ENCODE measurements at regions not wholly inside any gene's neighbourhood (a gene's known extent, or its start where the extent isn't known, plus 50 kb on each side); places are given as distances from the start of the nearest gene placed in this dataset.

DNA sequence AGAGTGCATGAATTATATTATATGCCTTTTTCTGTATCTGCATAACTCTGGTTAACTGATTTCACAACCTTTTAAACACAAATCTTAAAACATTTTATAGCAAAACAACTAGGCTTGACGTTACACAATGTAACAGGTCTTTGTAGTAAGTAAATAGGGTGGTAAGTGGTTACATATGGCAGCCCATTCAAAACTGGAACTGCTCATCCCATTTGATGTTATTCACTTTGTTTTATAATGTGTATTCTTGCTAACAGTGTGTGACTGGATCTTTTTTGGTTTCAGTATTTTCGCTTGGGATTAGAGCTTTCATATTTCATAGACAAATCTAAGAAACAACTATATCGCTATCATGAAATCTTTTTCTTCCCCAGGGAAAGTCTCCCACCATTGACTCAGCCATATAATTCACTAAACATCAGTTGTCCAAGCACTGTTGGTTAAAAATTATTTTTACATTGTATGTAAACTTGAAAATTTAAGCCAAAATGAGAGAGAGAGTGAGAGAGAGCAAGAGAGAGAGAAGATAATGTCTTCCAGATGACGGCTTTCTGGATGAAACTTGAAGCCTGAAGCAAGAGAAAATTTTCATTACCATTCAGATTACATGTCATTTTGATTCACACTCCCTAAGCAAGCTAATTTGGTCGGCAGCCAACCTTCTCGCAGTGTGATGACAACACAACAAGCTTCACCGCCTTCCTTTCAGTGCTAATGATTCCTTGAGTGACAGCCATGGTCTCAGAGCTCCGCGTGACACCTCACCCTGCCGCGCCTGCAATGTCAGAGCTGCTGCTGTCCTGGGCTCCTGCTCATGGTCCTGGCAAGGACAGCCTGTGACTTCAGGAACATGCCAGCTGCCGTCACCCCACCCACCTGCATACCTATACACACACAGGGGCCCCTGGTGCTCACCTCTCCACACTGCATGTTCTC lies 946.9 kb upstream of the SOX11 start:
- ChIA-PET POLR2A (no interaction called here), CTCF (no interaction called here)
- H3K27me3 ChIP-seq (ENCODE audit: control insufficient read depth, insufficient read depth, low read length), result no peaks in the 10 kb centered on the region
- TF ChIP-seq, protein P1, sequence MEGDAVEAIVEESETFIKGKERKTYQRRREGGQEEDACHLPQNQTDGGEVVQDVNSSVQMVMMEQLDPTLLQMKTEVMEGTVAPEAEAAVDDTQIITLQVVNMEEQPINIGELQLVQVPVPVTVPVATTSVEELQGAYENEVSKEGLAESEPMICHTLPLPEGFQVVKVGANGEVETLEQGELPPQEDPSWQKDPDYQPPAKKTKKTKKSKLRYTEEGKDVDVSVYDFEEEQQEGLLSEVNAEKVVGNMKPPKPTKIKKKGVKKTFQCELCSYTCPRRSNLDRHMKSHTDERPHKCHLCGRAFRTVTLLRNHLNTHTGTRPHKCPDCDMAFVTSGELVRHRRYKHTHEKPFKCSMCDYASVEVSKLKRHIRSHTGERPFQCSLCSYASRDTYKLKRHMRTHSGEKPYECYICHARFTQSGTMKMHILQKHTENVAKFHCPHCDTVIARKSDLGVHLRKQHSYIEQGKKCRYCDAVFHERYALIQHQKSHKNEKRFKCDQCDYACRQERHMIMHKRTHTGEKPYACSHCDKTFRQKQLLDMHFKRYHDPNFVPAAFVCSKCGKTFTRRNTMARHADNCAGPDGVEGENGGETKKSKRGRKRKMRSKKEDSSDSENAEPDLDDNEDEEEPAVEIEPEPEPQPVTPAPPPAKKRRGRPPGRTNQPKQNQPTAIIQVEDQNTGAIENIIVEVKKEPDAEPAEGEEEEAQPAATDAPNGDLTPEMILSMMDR (IDR thresholded peaks at IDR 0.05; ENCODE audit: insufficient read depth, low read depth, low read length), result no peak
- H3K4me3 ChIP-seq (ENCODE audit: low read depth, low read length), result no peak overlapping the region
- H3K36me3 ChIP-seq (ENCODE audit: control insufficient read depth, insufficient read depth, low read length), result no peaks in the 10 kb centered on the region
- no peak for DNase-seq (ENCODE audit: low read depth)

DNA sequence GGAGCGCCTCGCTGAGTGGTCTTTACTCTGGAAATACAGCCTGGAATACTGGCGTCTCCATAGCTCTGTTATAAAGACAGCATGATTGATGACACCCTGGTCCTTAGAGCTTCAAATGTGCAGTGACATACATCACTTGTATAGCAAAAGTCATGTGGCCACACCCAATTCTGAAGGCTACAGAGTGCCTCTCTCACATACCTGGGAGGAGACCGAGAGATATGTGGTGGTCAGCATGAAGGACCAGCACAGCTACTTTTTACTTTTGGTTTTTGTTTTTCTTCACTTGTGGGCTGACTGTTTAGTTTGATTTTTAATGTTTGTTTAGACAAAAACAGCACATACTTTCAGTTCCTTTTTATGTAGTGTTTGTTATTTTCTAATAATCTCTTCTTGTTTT lies 938.5 kb upstream of the SOX11 start:
- CTCF ChIA-PET, result no interaction called here
- TF ChIP-seq, protein P1 (IDR thresholded peaks at IDR 0.05; ENCODE audit: insufficient read depth, low read depth, low read length), result no peak
- POLR2A ChIA-PET, result no interaction called here
- no peak for DNase-seq (ENCODE audit: low read depth)
- Histone ChIP-seq H3K36me3 (ENCODE audit: control insufficient read depth, insufficient read depth, low read length) (no peaks in the 10 kb centered on the region), H3K27me3 (ENCODE audit: control insufficient read depth, insufficient read depth, low read length) (no peaks in the 10 kb centered on the region), H3K4me3 (ENCODE audit: low read depth, low read length) (no peak overlapping the region)

DNA sequence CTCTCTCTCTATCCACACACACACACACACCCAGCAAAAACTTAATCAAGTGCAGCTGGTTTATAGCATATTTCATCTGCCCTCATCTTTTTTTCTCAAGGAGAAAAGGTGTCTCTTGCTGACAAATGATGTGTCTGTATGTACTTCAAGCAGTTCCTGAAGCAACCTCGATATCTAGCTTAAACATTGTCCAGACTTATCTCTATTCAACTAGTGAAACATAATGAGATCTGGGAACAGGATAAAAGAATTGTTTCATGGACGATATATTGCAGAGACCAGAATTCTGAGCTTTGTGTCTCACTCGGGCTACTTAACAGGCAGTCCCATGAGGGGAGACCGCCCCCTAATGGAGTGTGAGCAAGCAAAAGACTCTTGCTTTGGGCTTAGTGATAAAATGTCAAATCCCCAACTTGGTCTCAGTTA lies 929.2 kb upstream of the SOX11 start:
- Histone ChIP-seq H3K4me3 (ENCODE audit: low read depth, low read length) (no peak overlapping the region), H3K27me3 (ENCODE audit: control insufficient read depth, insufficient read depth, low read length) (no peaks in the 10 kb centered on the region), H3K36me3 (ENCODE audit: control insufficient read depth, insufficient read depth, low read length) (no peaks in the 10 kb centered on the region)
- CTCF ChIA-PET, result no interaction called here
- no peak for DNase-seq (ENCODE audit: low read depth)
- TF ChIP-seq, protein P1 (IDR thresholded peaks at IDR 0.05; ENCODE audit: insufficient read depth, low read depth, low read length), result no peak
- POLR2A ChIA-PET, result no interaction called here

DNA sequence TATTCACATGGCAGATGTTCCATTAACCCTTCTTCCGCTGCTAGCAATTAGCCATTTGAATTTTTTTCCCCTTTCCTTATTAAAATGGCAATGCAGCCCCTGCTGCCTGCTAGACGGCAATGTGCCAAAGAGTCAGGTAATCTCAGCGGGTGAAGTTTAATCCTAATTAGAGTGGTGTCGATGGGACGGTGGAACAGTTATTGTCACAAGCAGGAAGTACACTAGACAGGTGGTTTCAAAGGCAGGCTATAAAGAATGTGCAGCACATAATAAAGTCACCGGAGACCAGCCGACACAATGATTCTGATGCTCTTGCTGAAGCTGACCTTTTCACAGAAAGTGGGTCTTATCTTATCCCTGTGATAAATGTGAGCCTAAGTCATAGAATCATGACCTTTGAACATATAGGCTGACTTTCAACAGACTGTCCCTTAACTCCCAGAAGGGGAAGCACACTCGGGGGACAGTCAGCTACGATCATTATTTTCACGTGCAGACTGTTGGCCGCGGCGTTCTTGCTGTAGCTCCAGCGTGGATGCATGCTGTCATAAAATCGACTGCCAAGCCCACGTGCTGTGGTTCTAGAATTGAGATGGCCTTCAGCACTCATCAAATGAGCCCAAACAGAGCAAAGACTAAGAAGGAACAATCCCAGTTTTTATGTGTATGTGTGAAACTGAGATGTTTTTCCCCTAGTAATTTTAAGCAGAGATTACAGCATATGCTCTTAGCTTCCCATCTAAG lies 926.2 kb upstream of the SOX11 start:
- CTCF ChIA-PET, result no interaction called here
- no peak for DNase-seq (ENCODE audit: low read depth)
- TF ChIP-seq, protein P1 (IDR thresholded peaks at IDR 0.05; ENCODE audit: insufficient read depth, low read depth, low read length), result no peak
- H3K4me3 ChIP-seq (ENCODE audit: low read depth, low read length), result no peak overlapping the region
- no peaks in the 10 kb centered on the region for H3K36me3 ChIP-seq (ENCODE audit: control insufficient read depth, insufficient read depth, low read length)
- POLR2A ChIA-PET, result no interaction called here
- no peaks in the 10 kb centered on the region for H3K27me3 ChIP-seq (ENCODE audit: control insufficient read depth, insufficient read depth, low read length)

DNA sequence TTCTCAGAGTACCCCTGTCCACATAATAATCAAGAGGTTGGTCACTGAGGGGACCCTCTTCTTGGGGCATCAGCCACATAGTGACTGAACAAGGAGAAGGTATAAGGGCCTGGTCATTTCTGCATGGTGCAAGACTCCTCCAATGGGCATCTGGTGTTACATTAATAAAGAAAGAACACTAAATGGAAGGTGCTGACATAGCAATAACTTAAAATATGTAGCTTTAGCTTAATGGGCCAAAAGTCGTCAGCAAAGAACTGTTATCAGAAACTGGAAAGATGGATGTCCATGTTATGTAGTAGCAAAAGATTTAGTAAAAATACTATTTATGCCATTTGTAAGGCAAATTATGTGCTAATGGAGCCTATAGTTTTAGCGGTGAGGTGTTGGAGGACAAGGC lies 916.5 kb upstream of the SOX11 start:
- no peaks in the 10 kb centered on the region for H3K36me3 ChIP-seq (ENCODE audit: control insufficient read depth, insufficient read depth, low read length)
- CTCF ChIA-PET, result no interaction called here
- DNase-seq (ENCODE audit: low read depth), result no peak
- no peaks in the 10 kb centered on the region for H3K27me3 ChIP-seq (ENCODE audit: control insufficient read depth, insufficient read depth, low read length)
- TF ChIP-seq, protein P1 (IDR thresholded peaks at IDR 0.05; ENCODE audit: insufficient read depth, low read depth, low read length), result no peak
- H3K4me3 ChIP-seq (ENCODE audit: low read depth, low read length), result no peak overlapping the region
- POLR2A ChIA-PET, result no interaction called here

Data from BJ (cell line).